GM12878 (cell line): ENCODE measurements at regions not wholly inside any gene's neighbourhood (a gene's known extent, or its start where the extent isn't known, plus 50 kb on each side); places are given as distances from the start of the nearest gene placed in this dataset.
A peak's percentile ranks its signal among the peaks of the same experiment; 100 is the strongest.

Experiments
- ATAC-seq: fragments of 200-7000 bp; cut with Tn5 transposase; 3 replicates; pipeline ENCODE4 v1.9.1; 2020; ENCODE audit warnings: mild to moderate bottlenecking, moderate library complexity
- BruUV-seq: library from RNA; stranded (reverse); fragments of 400-500 nt; replicated peaks from 2 replicates; lab custom pipeline; 2021; lab: Mats Ljungman, UMichigan
- CTCF ChIA-PET: fragments of 300-600 bp; sonication (Branson Sonifier 250); formaldehyde crosslinking; extraction: SDS; loops from one replicate; lab custom pipeline; 2021; ENCODE audit warnings: inconsistent platforms; lab: Yijun Ruan, JAX
- POLR2A ChIA-PET: fragments of 350-600 bp; formaldehyde crosslinking; extraction: SDS; loops from one replicate; lab custom pipeline; 2021; ENCODE audit warnings: inconsistent platforms; lab: Charles Lee
- RAD21 ChIA-PET: fragments of 300-600 bp; sonication (Branson Sonifier 250); formaldehyde crosslinking; loops from one replicate; lab custom pipeline; 2023; ENCODE audit warnings: antibody characterized with exemption; ENCODE audit not compliant: unreplicated experiment; lab: Charles Lee
- SMC1A ChIA-PET: fragments of 300-600 bp; sonication (Branson Sonifier 250); formaldehyde crosslinking; loops from one replicate; lab custom pipeline; 2023; ENCODE audit not compliant: unreplicated experiment, uncharacterized antibody; lab: Charles Lee
- DNase-seq: peaks from one replicate; pipeline ENCODE4 v3.0.0-alpha.2; 2011; ENCODE audit warnings: low read depth, low spot score
- FAIRE-seq: peaks from 3 replicates; lab custom pipeline; 2011; peaks lifted over from hg19 to GRCh38; lab: Jason Lieb, UNC
- H2AFZ ChIP-seq: 2 replicates; pipeline ENCODE4 v1.6.0; 2011; ENCODE audit warnings: low read depth, low read length, control low read depth; ENCODE audit not compliant: control insufficient read depth
- H3K27ac ChIP-seq: 2 replicates; pipeline ENCODE4 v1.5.1; 2011; ENCODE audit warnings: control low read depth; ENCODE audit not compliant: control insufficient read depth, insufficient read depth
- H3K27me3 ChIP-seq, 2 experiments: replicated peaks in 1 of 2; 2 replicates each; pipeline versions ENCODE4 v1.6.0 to v1.6.1; 2011; ENCODE audit warnings: low read length in 1 of 2; ENCODE audit not compliant: control insufficient read depth in 2 of 2, insufficient read depth in 2 of 2
- H3K36me3 ChIP-seq, 2 experiments: 2 replicates each; pipeline ENCODE4 v1.5.1; 2011; ENCODE audit warnings: low read length in 1 of 2; ENCODE audit not compliant: control insufficient read depth in 2 of 2, insufficient read depth in 2 of 2
- H3K4me1 ChIP-seq: 2 replicates; pipeline ENCODE4 v1.6.1; 2011; ENCODE audit warnings: mild to moderate bottlenecking, low read length, moderate library complexity, mixed read lengths; ENCODE audit not compliant: control insufficient read depth, insufficient read depth
- H3K4me2 ChIP-seq: 2 replicates; pipeline ENCODE4 v1.6.0; 2011; ENCODE audit warnings: control low read depth; ENCODE audit not compliant: control insufficient read depth, insufficient read depth
- H3K4me3 ChIP-seq: fragments of 200-600 bp; sonication (generic); 2 replicates; pipeline ENCODE4 v1.5.1; 2016
- H3K79me2 ChIP-seq: 2 replicates; pipeline ENCODE4 v1.6.0; 2011; ENCODE audit warnings: low read length; ENCODE audit not compliant: control insufficient read depth, insufficient read depth
- H3K9ac ChIP-seq: 2 replicates; pipeline ENCODE4 v1.8.0; 2011; ENCODE audit warnings: low read length, control low read depth, mixed read lengths; ENCODE audit not compliant: control insufficient read depth, insufficient read depth
- H3K9me3 ChIP-seq: replicated peaks from 3 replicates; pipeline ENCODE4 v1.5.1; 2011; ENCODE audit warnings: mild to moderate bottlenecking, low read length; ENCODE audit not compliant: control insufficient read depth, insufficient read depth
- H4K20me1 ChIP-seq: 2 replicates; pipeline ENCODE4 v1.6.0; 2011; ENCODE audit not compliant: control insufficient read depth, insufficient read depth
- ATF2 ChIP-seq: IDR thresholded peaks from 2 replicates; pipeline ENCODE4 v1.6.1; 2012; ENCODE audit warnings: low read length, inconsistent platforms
- BMI1 ChIP-seq: fragments of 450-650 bp; IDR thresholded peaks from 2 replicates; pipeline ENCODE4 v1.6.1; 2016; ENCODE audit warnings: mild to moderate bottlenecking, moderate library complexity, borderline replicate concordance
- CBFB ChIP-seq: IDR thresholded peaks from 2 replicates; pipeline ENCODE4 v1.6.1; 2016; ENCODE audit warnings: antibody characterized with exemption, low read depth
- EP300 ChIP-seq, 2 experiments: fragments of 150-350 bp in 1 of 2; IDR thresholded peaks; 2 replicates each; pipeline ENCODE4 v1.6.1; 2011 to 2012; ENCODE audit warnings: low read depth in 2 of 2, low read length in 2 of 2, borderline replicate concordance in 1 of 2, improper control_type of control experiment in 1 of 2, inconsistent platforms in 1 of 2; ENCODE audit not compliant: control insufficient read depth in 1 of 2
- IKZF2 ChIP-seq, 2 experiments: fragments of 450-650 bp; IDR thresholded peaks; 2 replicates each; pipeline ENCODE4 v1.6.1; 2017; ENCODE audit warnings: mild to moderate bottlenecking in 2 of 2, moderate library complexity in 2 of 2
- JUNB ChIP-seq: IDR thresholded peaks from 2 replicates; pipeline ENCODE4 v1.6.1; 2016; ENCODE audit warnings: antibody characterized with exemption, mild to moderate bottlenecking
- MEF2A ChIP-seq: IDR thresholded peaks from 2 replicates; pipeline ENCODE4 v1.6.1; 2011; ENCODE audit warnings: low read depth, mild to moderate bottlenecking, low read length, moderate library complexity; ENCODE audit not compliant: insufficient read depth
- MEF2B ChIP-seq: fragments of 450-650 bp; IDR thresholded peaks from 2 replicates; pipeline ENCODE4 v1.6.1; 2018; ENCODE audit warnings: mild to moderate bottlenecking, moderate library complexity; ENCODE audit not compliant: partially characterized antibody, poor library complexity, severe bottlenecking
- MTA2 ChIP-seq: fragments of 450-650 bp; IDR thresholded peaks from 2 replicates; pipeline ENCODE4 v1.6.1; 2016; ENCODE audit warnings: low read depth, mild to moderate bottlenecking, moderate library complexity
- MTA3 ChIP-seq: IDR thresholded peaks from 2 replicates; pipeline ENCODE4 v1.6.1; 2012; ENCODE audit warnings: low read length, inconsistent platforms, borderline replicate concordance
- MYB ChIP-seq: fragments of 150-350 bp; IDR thresholded peaks from 2 replicates; pipeline ENCODE4 v1.6.1; 2014; ENCODE audit warnings: mild to moderate bottlenecking, low read depth, low read length, borderline replicate concordance
- NFIC ChIP-seq: IDR thresholded peaks from 2 replicates; pipeline ENCODE4 v1.6.1; 2012; ENCODE audit warnings: low read depth, mild to moderate bottlenecking, inconsistent platforms, low read length, moderate library complexity
- NR2F1 ChIP-seq: fragments of 450-650 bp; conservative IDR thresholded peaks from 2 replicates; pipeline ENCODE4 v1.6.1; 2017; ENCODE audit warnings: mild to moderate bottlenecking
- PAX5 ChIP-seq: IDR thresholded peaks from 2 replicates; pipeline ENCODE4 v1.6.1; 2011; ENCODE audit warnings: low read depth, low read length, borderline replicate concordance
- PML ChIP-seq: IDR thresholded peaks from 2 replicates; pipeline ENCODE4 v1.6.1; 2012; ENCODE audit warnings: low read length, inconsistent platforms
- RUNX3 ChIP-seq: IDR thresholded peaks from 2 replicates; pipeline ENCODE4 v1.6.1; 2012; ENCODE audit warnings: low read length, inconsistent platforms
- SIX5 ChIP-seq: IDR thresholded peaks from 2 replicates; pipeline ENCODE4 v1.6.1; 2011; ENCODE audit warnings: mild to moderate bottlenecking, low read depth, low read length, moderate library complexity; ENCODE audit not compliant: severe bottlenecking
- SUPT20H ChIP-seq: IDR thresholded peaks from 2 replicates; pipeline ENCODE4 v1.6.1; 2011; ENCODE audit warnings: low read depth, mild to moderate bottlenecking, low read length, moderate library complexity, borderline replicate concordance; ENCODE audit not compliant: control insufficient read depth
- ZBED1 ChIP-seq: IDR thresholded peaks from 2 replicates; pipeline ENCODE4 v1.6.1; 2016; ENCODE audit warnings: borderline replicate concordance
- ZNF274 ChIP-seq: IDR thresholded peaks from one replicate; pipeline ENCODE4 v1.8.0; 2011; ENCODE audit not compliant: insufficient read length, insufficient read depth
- WGBS: methylation state at CpG from one replicate; pipeline ENCODE4 v1.1.6; 2016; ENCODE audit warnings: low lambda C conversion rate; ENCODE audit not compliant: insufficient replicate concordance, insufficient coverage; ENCODE audit errors: missing lambda C conversion rate; 5-methylcytosine and 5-hydroxymethylcytosine counted together
- in situ Hi-C: fragments of 300-500 bp; cut with MboI; formaldehyde crosslinking; loops from 9 replicates; pipeline ENCODE4 v1.14.3; 2018; ENCODE audit warnings: mixed read lengths
- intact Hi-C: fragments of 100-400 bp; cut with micrococcal nuclease; formaldehyde crosslinking; loops from one replicate; pipeline ENCODE4 v1.14.2; 2022; ENCODE audit not compliant: unreplicated experiment
- TF ChIP-seq, protein P1 (sequence below): fragments of 150-350 bp; IDR thresholded peaks from 2 replicates; pipeline ENCODE4 v1.6.1; 2014; ENCODE audit warnings: mild to moderate bottlenecking, low read depth, low read length
- TF ChIP-seq, protein P2 (sequence below): IDR thresholded peaks from 2 replicates; pipeline ENCODE4 v1.6.1; 2012; ENCODE audit warnings: low read depth, low read length, improper control_type of control experiment

GRCh38 chr1:229035054-229035747 lies 235.7 kb upstream of the RAB4A start:
- Histone ChIP-seq H3K4me2 (0 out of 2 replicates have a peak overlapping the region, but pooled peaks have one; percentile 18), H3K27me3 (no peaks in the 10 kb centered on the region; a peak in 2 of 4 replicates), H3K4me1 (peaks cover 7% of the 10 kb centered on the region), H3K9me3 (no peaks in the 10 kb centered on the region), H3K27ac (no peak overlapping the region), H3K79me2 (no peaks in the 10 kb centered on the region), H3K36me3 (no peaks in the 10 kb centered on the region), H3K9ac (no peak overlapping the region), H3K4me3 (no peak overlapping the region), H2AFZ (no peak overlapping the region), H4K20me1 (no peaks in the 10 kb centered on the region)
- ChIA-PET POLR2A (no interaction called here), CTCF (no interaction called here), SMC1A (interaction anchor here (0.7 to 1.3 kb wide), 3 partner anchors 9 to 371 kb away, joined by 3 read pairs; no protein-coding TSS in a partner anchor), RAD21 (no interaction called here)
- FAIRE-seq: peak; percentile 96
- BruUV-seq: no TSS peak
- intact Hi-C loops: loop anchor here (10.0 kb wide), 1 partner anchor 190 kb away; no protein-coding TSS in a partner anchor
- 0% methylated on average over 6 of the region's 6 CpGs for WGBS
- in situ Hi-C loops: no loop called here
- peak; percentile 66 for DNase-seq
- ATAC-seq: peak; percentile 94
- TF ChIP-seq ZNF274: no peak
- peak; percentile 51; the same call in 1 of the 2 replicates for TF ChIP-seq PML
- TF ChIP-seq RUNX3: peak; percentile 93
- TF ChIP-seq NFIC: 0 out of 2 replicates have a peak, but pooled peaks have one; percentile 65
- peak; percentile 50 for TF ChIP-seq ATF2
- TF ChIP-seq, protein P1, sequence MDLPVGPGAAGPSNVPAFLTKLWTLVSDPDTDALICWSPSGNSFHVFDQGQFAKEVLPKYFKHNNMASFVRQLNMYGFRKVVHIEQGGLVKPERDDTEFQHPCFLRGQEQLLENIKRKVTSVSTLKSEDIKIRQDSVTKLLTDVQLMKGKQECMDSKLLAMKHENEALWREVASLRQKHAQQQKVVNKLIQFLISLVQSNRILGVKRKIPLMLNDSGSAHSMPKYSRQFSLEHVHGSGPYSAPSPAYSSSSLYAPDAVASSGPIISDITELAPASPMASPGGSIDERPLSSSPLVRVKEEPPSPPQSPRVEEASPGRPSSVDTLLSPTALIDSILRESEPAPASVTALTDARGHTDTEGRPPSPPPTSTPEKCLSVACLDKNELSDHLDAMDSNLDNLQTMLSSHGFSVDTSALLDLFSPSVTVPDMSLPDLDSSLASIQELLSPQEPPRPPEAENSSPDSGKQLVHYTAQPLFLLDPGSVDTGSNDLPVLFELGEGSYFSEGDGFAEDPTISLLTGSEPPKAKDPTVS: no peak
- no peak for TF ChIP-seq SIX5
- TF ChIP-seq JUNB: peak; percentile 69
- TF ChIP-seq MTA3: no peak
- TF ChIP-seq, protein P2, sequence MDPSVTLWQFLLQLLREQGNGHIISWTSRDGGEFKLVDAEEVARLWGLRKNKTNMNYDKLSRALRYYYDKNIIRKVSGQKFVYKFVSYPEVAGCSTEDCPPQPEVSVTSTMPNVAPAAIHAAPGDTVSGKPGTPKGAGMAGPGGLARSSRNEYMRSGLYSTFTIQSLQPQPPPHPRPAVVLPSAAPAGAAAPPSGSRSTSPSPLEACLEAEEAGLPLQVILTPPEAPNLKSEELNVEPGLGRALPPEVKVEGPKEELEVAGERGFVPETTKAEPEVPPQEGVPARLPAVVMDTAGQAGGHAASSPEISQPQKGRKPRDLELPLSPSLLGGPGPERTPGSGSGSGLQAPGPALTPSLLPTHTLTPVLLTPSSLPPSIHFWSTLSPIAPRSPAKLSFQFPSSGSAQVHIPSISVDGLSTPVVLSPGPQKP: no peak
- TF ChIP-seq EP300 (IDR thresholded peaks at IDR 0.05; ENCODE audit: borderline replicate concordance in 1 of 2, control insufficient read depth in 1 of 2, low read depth in 2 of 2, low read length in 2 of 2): no peak; a peak in 1 of 4 replicates
- TF ChIP-seq MTA2: no peak
- peak in 1 of 2 experiments; percentile 35; a peak in 1 of 4 replicates for TF ChIP-seq IKZF2 (IDR thresholded peaks at IDR 0.05)
- TF ChIP-seq SUPT20H: no peak
- TF ChIP-seq MEF2B: peak; percentile 32
- peak; percentile 76 for TF ChIP-seq CBFB
- TF ChIP-seq BMI1: no peak
- TF ChIP-seq MEF2A: no peak
- no peak for TF ChIP-seq ZBED1
- TF ChIP-seq MYB: no peak
- peak; percentile 95 for TF ChIP-seq PAX5
- TF ChIP-seq NR2F1: peak; percentile 37; the same call in 1 of the 2 replicates
